K562 (cell line): ENCODE measurements at regions not wholly inside any gene's neighbourhood (a gene's known extent, or its start where the extent isn't known, plus 50 kb on each side); places are given as distances from the start of the nearest gene placed in this dataset.

Experiments
- FOXK2 ChIP-seq, 2 experiments: fragments of 450-650 bp; IDR thresholded peaks in 1 of 2; conservative IDR thresholded peaks in 1 of 2; 2 replicates each; pipeline ENCODE4 v1.6.1; 2016; ENCODE audit warnings: low read depth in 2 of 2, mild to moderate bottlenecking in 1 of 2
- HMG20B ChIP-seq: fragments of 250-450 bp; sonication (Bioruptor Pico); IDR thresholded peaks from 2 replicates; pipeline ENCODE4 v1.5.0; 2021; ENCODE audit warnings: mild to moderate bottlenecking
- HNRNPK ChIP-seq: fragments of 200-400 bp; formaldehyde crosslinking; IDR thresholded peaks from one replicate; pipeline ENCODE4 v1.6.1; 2018; ENCODE audit warnings: mild to moderate bottlenecking, low read depth, low read length; ENCODE audit not compliant: poor library complexity, severe bottlenecking
- LEF1 ChIP-seq: fragments of 450-650 bp; IDR thresholded peaks from 2 replicates; pipeline ENCODE4 v1.6.1; 2016; ENCODE audit warnings: mild to moderate bottlenecking
- MBD2 ChIP-seq: sonication (generic); IDR thresholded peaks from 2 replicates; pipeline ENCODE4 v1.6.1; 2016; ENCODE audit warnings: low read depth, borderline replicate concordance
- MEF2A ChIP-seq: IDR thresholded peaks from 2 replicates; pipeline ENCODE4 v1.6.1; 2011; ENCODE audit warnings: low read depth, mild to moderate bottlenecking, low read length, moderate library complexity; ENCODE audit not compliant: control insufficient read depth
- MYNN ChIP-seq, 2 experiments: sonication (generic); formaldehyde crosslinking in 1 of 2; IDR thresholded peaks; 2 replicates each; pipeline versions ENCODE4 v1.5.0 to v1.6.1; 2016 to 2020; ENCODE audit warnings: antibody characterized with exemption in 1 of 2, missing genetic modification reagents in 1 of 2
- NR2C1 ChIP-seq, 2 experiments: fragments of 450-650 bp; IDR thresholded peaks; 2 replicates each; pipeline ENCODE4 v1.6.1; 2017; ENCODE audit warnings: mild to moderate bottlenecking in 2 of 2, antibody characterized with exemption in 1 of 2, inconsistent platforms in 1 of 2, missing compliant biosample characterization in 1 of 2, missing genetic modification characterization in 1 of 2
- POLR2AphosphoS2 ChIP-seq: IDR thresholded peaks from 2 replicates; pipeline ENCODE4 v1.6.1; 2012; ENCODE audit warnings: low read length, improper control_type of control experiment
- SRF ChIP-seq, 2 experiments: fragments of 250-450, 450-650 bp in 1 of 2; sonication (Bioruptor Pico) in 1 of 2; sonication (generic) in 1 of 2; formaldehyde crosslinking; IDR thresholded peaks; 2 replicates each; pipeline versions ENCODE4 v1.5.0 to v1.5.1; 2020 to 2022; ENCODE audit warnings: mild to moderate bottlenecking in 1 of 2, missing genetic modification reagents in 1 of 2
- SRSF7 ChIP-seq: fragments of 200-400 bp; formaldehyde crosslinking; optimal IDR thresholded peaks from 2 replicates; pipeline ENCODE3; 2017; ENCODE audit warnings: mild to moderate bottlenecking, low read depth, low read length
- TOE1 ChIP-seq, 2 experiments: fragments of 450-650 bp in 1 of 2; sonication (generic) in 1 of 2; formaldehyde crosslinking in 1 of 2; IDR thresholded peaks; 2 replicates each; pipeline versions ENCODE4 v1.7.1 to v1.8.0; 2016 to 2022; ENCODE audit warnings: borderline replicate concordance in 2 of 2, mild to moderate bottlenecking in 2 of 2, antibody characterized with exemption in 1 of 2, inconsistent platforms in 1 of 2, low read depth in 1 of 2, missing genetic modification reagents in 1 of 2, moderate library complexity in 1 of 2
- ZNF184 ChIP-seq: sonication (generic); formaldehyde crosslinking; IDR thresholded peaks from 2 replicates; pipeline ENCODE4 v1.5.0; 2020; ENCODE audit warnings: missing genetic modification reagents
- ZNF24 ChIP-seq: fragments of 450-650 bp; IDR thresholded peaks from 2 replicates; pipeline ENCODE4 v1.6.1; 2016
- ZNF764 ChIP-seq: fragments of 250-450 bp; sonication (Bioruptor Pico); IDR thresholded peaks from 2 replicates; pipeline ENCODE4 v1.4.0; 2020; ENCODE audit warnings: low read depth, mild to moderate bottlenecking, moderate library complexity
- TF ChIP-seq, protein P1 (sequence below): fragments of 150-350 bp; IDR thresholded peaks from 2 replicates; pipeline ENCODE4 v1.6.1; 2014; ENCODE audit warnings: low read depth, mild to moderate bottlenecking, low read length, borderline replicate concordance
- TF ChIP-seq, protein P2 (sequence below): fragments of 450-650 bp; IDR thresholded peaks from 2 replicates; pipeline ENCODE4 v1.6.1; 2014; ENCODE audit warnings: low read depth, mild to moderate bottlenecking, moderate library complexity, borderline replicate concordance

DNA sequence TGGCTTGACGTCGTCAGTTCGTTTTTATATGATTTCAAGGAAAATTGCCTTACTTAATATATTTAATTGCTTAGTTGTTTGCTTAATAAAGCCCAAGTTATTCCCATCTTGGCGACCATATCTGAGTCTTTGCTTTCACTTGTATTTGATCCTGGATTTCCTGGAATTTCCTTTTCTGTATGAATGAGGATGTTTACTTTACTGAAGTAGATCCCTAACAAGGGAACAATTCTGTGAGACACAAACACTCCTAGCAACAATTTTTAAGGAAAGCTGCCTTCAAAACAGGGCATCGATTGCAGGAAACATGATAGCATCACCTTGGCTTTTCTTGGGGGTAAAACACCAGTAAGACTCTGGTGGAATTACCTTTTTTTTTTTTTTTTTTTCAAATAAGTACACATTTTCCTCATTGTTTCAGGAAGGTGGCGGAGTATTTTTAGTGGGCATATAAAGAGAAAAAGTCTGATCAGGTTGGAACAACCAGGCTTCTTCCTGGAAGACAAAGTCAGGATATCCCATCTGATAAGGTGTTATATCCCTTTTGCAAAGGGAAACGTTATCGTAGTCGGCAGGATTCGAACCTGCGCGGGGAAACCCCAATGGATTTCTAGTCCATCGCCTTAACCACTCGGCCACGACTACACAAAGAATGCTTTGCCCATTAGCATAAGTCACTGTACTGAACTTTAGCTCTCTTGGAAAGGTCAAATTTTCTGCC, 68.5 kb upstream of the ZNF184 start (continued):
- TF ChIP-seq, protein P1, sequence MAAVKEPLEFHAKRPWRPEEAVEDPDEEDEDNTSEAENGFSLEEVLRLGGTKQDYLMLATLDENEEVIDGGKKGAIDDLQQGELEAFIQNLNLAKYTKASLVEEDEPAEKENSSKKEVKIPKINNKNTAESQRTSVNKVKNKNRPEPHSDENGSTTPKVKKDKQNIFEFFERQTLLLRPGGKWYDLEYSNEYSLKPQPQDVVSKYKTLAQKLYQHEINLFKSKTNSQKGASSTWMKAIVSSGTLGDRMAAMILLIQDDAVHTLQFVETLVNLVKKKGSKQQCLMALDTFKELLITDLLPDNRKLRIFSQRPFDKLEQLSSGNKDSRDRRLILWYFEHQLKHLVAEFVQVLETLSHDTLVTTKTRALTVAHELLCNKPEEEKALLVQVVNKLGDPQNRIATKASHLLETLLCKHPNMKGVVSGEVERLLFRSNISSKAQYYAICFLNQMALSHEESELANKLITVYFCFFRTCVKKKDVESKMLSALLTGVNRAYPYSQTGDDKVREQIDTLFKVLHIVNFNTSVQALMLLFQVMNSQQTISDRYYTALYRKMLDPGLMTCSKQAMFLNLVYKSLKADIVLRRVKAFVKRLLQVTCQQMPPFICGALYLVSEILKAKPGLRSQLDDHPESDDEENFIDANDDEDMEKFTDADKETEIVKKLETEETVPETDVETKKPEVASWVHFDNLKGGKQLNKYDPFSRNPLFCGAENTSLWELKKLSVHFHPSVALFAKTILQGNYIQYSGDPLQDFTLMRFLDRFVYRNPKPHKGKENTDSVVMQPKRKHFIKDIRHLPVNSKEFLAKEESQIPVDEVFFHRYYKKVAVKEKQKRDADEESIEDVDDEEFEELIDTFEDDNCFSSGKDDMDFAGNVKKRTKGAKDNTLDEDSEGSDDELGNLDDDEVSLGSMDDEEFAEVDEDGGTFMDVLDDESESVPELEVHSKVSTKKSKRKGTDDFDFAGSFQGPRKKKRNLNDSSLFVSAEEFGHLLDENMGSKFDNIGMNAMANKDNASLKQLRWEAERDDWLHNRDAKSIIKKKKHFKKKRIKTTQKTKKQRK: no peak
- TF ChIP-seq FOXK2 (conservative IDR thresholded peaks at IDR 0.05 in 1 of 2, IDR thresholded peaks at IDR 0.05 in 1 of 2; ENCODE audit: low read depth in 2 of 2) (peak in 1 of 2 experiments; percentile 78; a peak in 1 of 4 replicates), MEF2A (no peak), LEF1 (0 out of 2 replicates have a peak, but pooled peaks have one; percentile 19), HMG20B (no peak), MYNN (IDR thresholded peaks at IDR 0.05) (no peak), MYNN (CRISPR knock-in tag; IDR thresholded peaks at IDR 0.05) (no peak), MBD2 (no peak), ZNF24 (peak; percentile 57; the same call in 1 of the 2 replicates), SRSF7 (no peak), ZNF184 (no peak), SRF (CRISPR knock-in tag; IDR thresholded peaks at IDR 0.05) (peak in 1 of 2 experiments; percentile 43; a peak in 1 of 4 replicates), TOE1 (IDR thresholded peaks at IDR 0.05; ENCODE audit: borderline replicate concordance) (no peak), TOE1 (CRISPR knock-in tag; IDR thresholded peaks at IDR 0.05; ENCODE audit: borderline replicate concordance, low read depth) (no peak), NR2C1 (IDR thresholded peaks at IDR 0.05) (0 out of 2 replicates have a peak, but pooled peaks have one; percentile 36), NR2C1 (tag; IDR thresholded peaks at IDR 0.05) (peak; percentile 56; the same call in 1 of the 2 replicates), HNRNPK (no peak), ZNF764 (CRISPR knock-in tag) (peak; percentile 70; the same call in 1 of the 2 replicates), POLR2AphosphoS2 (no peak)
- TF ChIP-seq, protein P2, sequence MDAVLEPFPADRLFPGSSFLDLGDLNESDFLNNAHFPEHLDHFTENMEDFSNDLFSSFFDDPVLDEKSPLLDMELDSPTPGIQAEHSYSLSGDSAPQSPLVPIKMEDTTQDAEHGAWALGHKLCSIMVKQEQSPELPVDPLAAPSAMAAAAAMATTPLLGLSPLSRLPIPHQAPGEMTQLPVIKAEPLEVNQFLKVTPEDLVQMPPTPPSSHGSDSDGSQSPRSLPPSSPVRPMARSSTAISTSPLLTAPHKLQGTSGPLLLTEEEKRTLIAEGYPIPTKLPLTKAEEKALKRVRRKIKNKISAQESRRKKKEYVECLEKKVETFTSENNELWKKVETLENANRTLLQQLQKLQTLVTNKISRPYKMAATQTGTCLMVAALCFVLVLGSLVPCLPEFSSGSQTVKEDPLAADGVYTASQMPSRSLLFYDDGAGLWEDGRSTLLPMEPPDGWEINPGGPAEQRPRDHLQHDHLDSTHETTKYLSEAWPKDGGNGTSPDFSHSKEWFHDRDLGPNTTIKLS: no peak
